ENCODE measurements at regions not wholly inside any gene's neighbourhood (a gene's known extent, or its start where the extent isn't known, plus 50 kb on each side); places are given as distances from the start of the nearest gene placed in this dataset.

GRCh38 chr16:55214412-55214811, 109.6 kb upstream of the IRX6 start:
- peaks cover 2% of the 10 kb centered on the region for H3K9me3 Mint-ChIP-seq (ENCODE audit: unreplicated experiment)
- FAIRE-seq (no peak), DNase-seq (ENCODE audit: low read depth) (no peak)
- H2AFZ ChIP-seq (ENCODE audit: low read depth, low read length): no peak overlapping the region
- H3K9me3 ChIP-seq (ENCODE audit: insufficient read depth, low read depth, low read length): no peaks in the 10 kb centered on the region
- H3K4me1 ChIP-seq (ENCODE audit: insufficient read depth, low read length): no peaks in the 10 kb centered on the region
- H4K20me1 ChIP-seq (ENCODE audit: insufficient read depth, low read length): no peaks in the 10 kb centered on the region
- H3K4me2 ChIP-seq (ENCODE audit: low read length): no peak overlapping the region
- no peaks in the 10 kb centered on the region for H3K79me2 ChIP-seq (ENCODE audit: insufficient read depth, low read length)
- no peak overlapping the region for H3K27ac ChIP-seq (ENCODE audit: low read depth, low read length)
- no peak overlapping the region for H3K9ac ChIP-seq (ENCODE audit: low read length)
- no peak overlapping the region for H3K4me3 ChIP-seq (ENCODE audit: insufficient read depth, low read depth, low read length)
- no peaks in the 10 kb centered on the region for H3K27me3 ChIP-seq (ENCODE audit: insufficient read depth, low read length)
- H3K4me1 Mint-ChIP-seq (ENCODE audit: low read depth, unreplicated experiment): no peaks in the 10 kb centered on the region
- no peaks in the 10 kb centered on the region for H3K36me3 Mint-ChIP-seq (ENCODE audit: low read depth, unreplicated experiment)
- H3K27ac Mint-ChIP-seq (ENCODE audit: unreplicated experiment): no peak overlapping the region
- H3K4me3 Mint-ChIP-seq (ENCODE audit: unreplicated experiment): no peak overlapping the region
- no peaks in the 10 kb centered on the region for H3K36me3 ChIP-seq (ENCODE audit: insufficient read depth, low read length)
- peaks cover 14% of the 10 kb centered on the region for H3K27me3 Mint-ChIP-seq (ENCODE audit: low read depth, unreplicated experiment)
- TF ChIP-seq EZH2 (IDR thresholded peaks at IDR 0.05; ENCODE audit: insufficient read depth, low read length): no peak
- no peak for TF ChIP-seq CTCF (IDR thresholded peaks at IDR 0.05; ENCODE audit: insufficient read depth, low read depth, low read length)

GRCh38 chr16:55214974-55215494, 109.0 kb upstream of the IRX6 start:
- Mint-ChIP-seq H3K27ac (ENCODE audit: unreplicated experiment) (no peak overlapping the region), H3K36me3 (ENCODE audit: low read depth, unreplicated experiment) (no peaks in the 10 kb centered on the region), H3K27me3 (ENCODE audit: low read depth, unreplicated experiment) (peaks cover 14% of the 10 kb centered on the region), H3K4me1 (ENCODE audit: low read depth, unreplicated experiment) (no peaks in the 10 kb centered on the region), H3K4me3 (ENCODE audit: unreplicated experiment) (no peak overlapping the region), H3K9me3 (ENCODE audit: unreplicated experiment) (no peaks in the 10 kb centered on the region)
- Histone ChIP-seq H3K9ac (ENCODE audit: low read length) (no peak overlapping the region), H3K36me3 (ENCODE audit: insufficient read depth, low read length) (no peaks in the 10 kb centered on the region), H4K20me1 (ENCODE audit: insufficient read depth, low read length) (no peaks in the 10 kb centered on the region), H3K4me3 (ENCODE audit: insufficient read depth, low read depth, low read length) (no peak overlapping the region), H3K9me3 (ENCODE audit: insufficient read depth, low read depth, low read length) (no peaks in the 10 kb centered on the region), H2AFZ (ENCODE audit: low read depth, low read length) (no peak overlapping the region), H3K4me2 (ENCODE audit: low read length) (no peak overlapping the region), H3K27ac (ENCODE audit: low read depth, low read length) (no peak overlapping the region), H3K79me2 (ENCODE audit: insufficient read depth, low read length) (no peaks in the 10 kb centered on the region), H3K4me1 (ENCODE audit: insufficient read depth, low read length) (no peaks in the 10 kb centered on the region), H3K27me3 (ENCODE audit: insufficient read depth, low read length) (no peaks in the 10 kb centered on the region)
- FAIRE-seq: no peak
- no peak for DNase-seq (ENCODE audit: low read depth)
- TF ChIP-seq EZH2 (IDR thresholded peaks at IDR 0.05; ENCODE audit: insufficient read depth, low read length) (no peak), CTCF (IDR thresholded peaks at IDR 0.05; ENCODE audit: insufficient read depth, low read depth, low read length) (no peak)

- no peaks in the 10 kb centered on the region for H3K27me3 ChIP-seq (ENCODE audit: insufficient read depth, low read length)
- Mint-ChIP-seq H3K4me1 (ENCODE audit: low read depth, unreplicated experiment) (no peaks in the 10 kb centered on the region), H3K4me3 (ENCODE audit: unreplicated experiment) (no peak overlapping the region), H3K27ac (ENCODE audit: unreplicated experiment) (no peak overlapping the region), H3K27me3 (ENCODE audit: low read depth, unreplicated experiment) (peaks cover 14% of the 10 kb centered on the region), H3K36me3 (ENCODE audit: low read depth, unreplicated experiment) (no peaks in the 10 kb centered on the region), H3K9me3 (ENCODE audit: unreplicated experiment) (no peaks in the 10 kb centered on the region)
- H3K9ac ChIP-seq (ENCODE audit: low read length): no peak overlapping the region
- no peak overlapping the region for H2AFZ ChIP-seq (ENCODE audit: low read depth, low read length)
- H3K4me2 ChIP-seq (ENCODE audit: low read length): no peak overlapping the region
- no peak overlapping the region for H3K27ac ChIP-seq (ENCODE audit: low read depth, low read length)
- H4K20me1 ChIP-seq (ENCODE audit: insufficient read depth, low read length): no peaks in the 10 kb centered on the region
- DNase-seq (ENCODE audit: low read depth) (no peak), FAIRE-seq (no peak)
- TF ChIP-seq EZH2 (IDR thresholded peaks at IDR 0.05; ENCODE audit: insufficient read depth, low read length) (no peak), CTCF (IDR thresholded peaks at IDR 0.05; ENCODE audit: insufficient read depth, low read depth, low read length) (no peak)
- no peaks in the 10 kb centered on the region for H3K36me3 ChIP-seq (ENCODE audit: insufficient read depth, low read length)
- no peaks in the 10 kb centered on the region for H3K9me3 ChIP-seq (ENCODE audit: insufficient read depth, low read depth, low read length)
- H3K4me3 ChIP-seq (ENCODE audit: insufficient read depth, low read depth, low read length): no peak overlapping the region
- no peaks in the 10 kb centered on the region for H3K79me2 ChIP-seq (ENCODE audit: insufficient read depth, low read length)
- H3K4me1 ChIP-seq (ENCODE audit: insufficient read depth, low read length): no peaks in the 10 kb centered on the region
Measured at GRCh38 chr16:55217392-55217791, 106.6 kb upstream of the IRX6 start.
